Heart right ventricle (tissue), 16 donors: ENCODE measurements at regions not wholly inside any gene's neighbourhood (a gene's known extent, or its start where the extent isn't known, plus 50 kb on each side); places are given as distances from the start of the nearest gene placed in this dataset.

Source experiments
- ATAC-seq, 8 donors: fragments of 200-7000 bp; cut with Tn5 transposase; one replicate each; pipeline ENCODE4 v1.9.1; 2020; ENCODE audit warnings: mild to moderate bottlenecking in 8 of 8, moderate library complexity in 8 of 8, moderate number of reproducible peaks in 1 of 8
- DNase-seq, 2 donors: peaks; one replicate each; pipeline ENCODE4 v3.0.0-alpha.2; 2020
- H3K27ac ChIP-seq, 10 donors: fragments of 200-600 bp; sonication (generic) in 2 of 10; one replicate each; pipeline versions ENCODE4 v1.5.0 to v1.8.0; 2020 to 2022; ENCODE audit warnings: mild to moderate bottlenecking in 3 of 10
- H3K27me3 ChIP-seq, 7 donors: fragments of 200-600 bp; one replicate each; pipeline ENCODE4 v1.8.0; 2021 to 2022; ENCODE audit warnings: mild to moderate bottlenecking in 2 of 7
- H3K36me3 ChIP-seq, 9 donors: fragments of 200-600 bp; sonication (generic) in 1 of 9; one replicate each; pipeline versions ENCODE4 v1.5.0 to v1.8.0; 2020 to 2022; ENCODE audit warnings: mild to moderate bottlenecking in 2 of 9
- H3K4me1 ChIP-seq, 9 donors: fragments of 200-600 bp; sonication (generic) in 1 of 9; one replicate each; pipeline versions ENCODE4 v1.5.0 to v1.8.0; 2020 to 2022; ENCODE audit warnings: mild to moderate bottlenecking in 4 of 9
- H3K4me3 ChIP-seq, 10 donors: fragments of 200-600 bp; sonication (generic) in 2 of 10; one replicate each; pipeline versions ENCODE4 v1.5.0 to v1.8.0; 2020 to 2022; ENCODE audit warnings: mild to moderate bottlenecking in 7 of 10, moderate library complexity in 2 of 10
- H3K9me3 ChIP-seq, 11 donors: fragments of 200-600 bp in 10 of 11; sonication (generic) in 2 of 11; one replicate each; pipeline versions ENCODE4 v1.5.0 to v1.8.0; 2013 to 2022; ENCODE audit warnings: mild to moderate bottlenecking in 2 of 11, control low read depth in 1 of 11, moderate library complexity in 1 of 11
- CTCF ChIP-seq, 9 donors: fragments of 200-600 bp; sonication (generic) in 2 of 9; IDR thresholded peaks; one replicate each; pipeline versions ENCODE4 v1.5.0 to v1.8.0; 2021 to 2022; ENCODE audit warnings: antibody characterized with exemption in 9 of 9, mild to moderate bottlenecking in 5 of 9, moderate library complexity in 1 of 9
- WGBS, 2 donors: extraction: QIAGEN DNeasy Blood & Tissue Kit; methylation state at CpG; one replicate each; pipeline ENCODE4 v1.1.7; 2013; ENCODE audit warnings: inconsistent platforms in 1 of 2; 5-methylcytosine and 5-hydroxymethylcytosine counted together
- intact Hi-C, 10 donors: fragments of 100-400 bp; cut with DNase I; formaldehyde crosslinking; loops; one replicate each; pipeline versions ENCODE4 v1.11.1 to v1.14.2; 2022
- donor health status: Arrhythmogenic right ventricular cardiomyopathy.
- donor health status: ischemic (EF 13 %, LVEDD 7.1; RV severe dilation, severe dysfunction).
- donor health status: healthy with polysubstance abuse.
- donor health status: DM: no; HTN: yes; CAD: no.
- donor health status: DM: no; HTN: no; CAD: no.
- donor health status: ischemic (EF 25% LVEDD 6.9; RV normal size, moderate dysfunction).
- donor health status: ischemic (EF 25% LVEDD 5.7; RV mildly dilated, moderate dysfunction).
- donor health status: healthy.
- donor health status: DM: yes; HTN: yes; CAD: no.
- donor health status: Ischemic cardiomyopathy.
- donor health status: ischemic (EF 35%, LVEDD 5.7; RV mildly dilated, moderate dysfunction).
- donor health status: nonischemic (EF 11% LVEDD 7.7; RV severe dilation, severe dysfunction).
- donor health status: DM: yes; HTN: yes; CAD: no.
- donor health status: PGD.
- donor health status: ischemic (EF 29% LVEDD 5.4; RV normal size, mild dysfunction).
- donor health status: nonischemic (EF 23%, LVEDD 6.1; RV moderate dilation, normal function).

- Histone ChIP-seq H3K36me3 (no peaks in the 10 kb centered on the region), H3K27ac (no peak overlapping the region), H3K9me3 (no peaks in the 10 kb centered on the region), H3K27me3 (no peaks in the 10 kb centered on the region), H3K4me3 (no peak overlapping the region), H3K4me1 (peaks cover 0 to 9% (median 0%) of the 10 kb centered on the region in 9 donors)
- DNase-seq (no peak), ATAC-seq (no peak)
- intact Hi-C loops, result no loop called here
- WGBS, 2 donors, result 77 to 80% methylated on average over 2 of the region's 2 CpGs
- TF ChIP-seq CTCF (IDR thresholded peaks at IDR 0.05), result no peak
Observed at GRCh38 chr12:75874441-75874840, 157.1 kb downstream of the PHLDA1 start.

GRCh38 chr12:75872762-75873161 lies 158.8 kb downstream of the PHLDA1 start:
- no peaks in the 10 kb centered on the region for H3K36me3 ChIP-seq
- ATAC-seq (no peak), DNase-seq (no peak)
- H3K4me1 ChIP-seq, result peaks cover 0 to 7% (median 0%) of the 10 kb centered on the region in 9 donors
- no peak overlapping the region for H3K27ac ChIP-seq
- intact Hi-C loops, result no loop called here
- no peak for TF ChIP-seq CTCF (IDR thresholded peaks at IDR 0.05)
- no peaks in the 10 kb centered on the region for H3K9me3 ChIP-seq
- H3K4me3 ChIP-seq, result no peak overlapping the region
- H3K27me3 ChIP-seq, result no peaks in the 10 kb centered on the region
- WGBS, 2 donors, result 96 to 97% methylated on average over 2 of the region's 2 CpGs

GRCh38 chr12:75870878-75871277 lies 160.7 kb downstream of the PHLDA1 start:
- DNase-seq (no peak), ATAC-seq (no peak)
- intact Hi-C loops, result no loop called here
- H3K27ac ChIP-seq, result no peak overlapping the region
- H3K9me3 ChIP-seq, result no peaks in the 10 kb centered on the region
- 91 to 95% methylated on average over 2 of the region's 2 CpGs for WGBS, 2 donors
- no peaks in the 10 kb centered on the region for H3K27me3 ChIP-seq
- TF ChIP-seq CTCF (IDR thresholded peaks at IDR 0.05), result no peak
- no peaks in the 10 kb centered on the region for H3K4me1 ChIP-seq
- no peak overlapping the region for H3K4me3 ChIP-seq
- H3K36me3 ChIP-seq, result no peaks in the 10 kb centered on the region

- ATAC-seq (peak in 7 of 8 donors; percentile 61 to 94 (median 83)), DNase-seq (peak; percentile 23 to 39)
- Histone ChIP-seq H3K9me3 (no peaks in the 10 kb centered on the region), H3K27ac (no peak overlapping the region), H3K4me3 (no peak overlapping the region), H3K36me3 (no peaks in the 10 kb centered on the region), H3K4me1 (no peaks in the 10 kb centered on the region), H3K27me3 (no peaks in the 10 kb centered on the region)
- 46 to 58% methylated on average over 3 of the region's 3 CpGs for WGBS, 2 donors
- intact Hi-C loops, result no loop called here
- TF ChIP-seq CTCF (IDR thresholded peaks at IDR 0.05), result no peak
Observed at GRCh38 chr12:75868501-75868900, 163.1 kb downstream of the PHLDA1 start.

- no peaks in the 10 kb centered on the region for H3K27me3 ChIP-seq
- H3K4me1 ChIP-seq, result no peaks in the 10 kb centered on the region
- no peak overlapping the region for H3K4me3 ChIP-seq
- no peak overlapping the region for H3K27ac ChIP-seq
- no peaks in the 10 kb centered on the region for H3K9me3 ChIP-seq
- intact Hi-C loops, result no loop called here
- no peaks in the 10 kb centered on the region for H3K36me3 ChIP-seq
- DNase-seq (no peak), ATAC-seq (no peak)
- no peak for TF ChIP-seq CTCF (IDR thresholded peaks at IDR 0.05)
- WGBS, 2 donors, result 89 to 93% methylated on average over 3 of the region's 3 CpGs
Observed at GRCh38 chr12:75865315-75865714, 166.3 kb downstream of the PHLDA1 start.
